WI38 (cell line): ENCODE measurements at regions not wholly inside any gene's neighbourhood (a gene's known extent, or its start where the extent isn't known, plus 50 kb on each side); places are given as distances from the start of the nearest gene placed in this dataset.

Experiments
- H3K4me3 ChIP-seq: 2 replicates; pipeline ENCODE4 v1.5.1; 2011; ENCODE audit warnings: low read depth, mild to moderate bottlenecking, control low read depth, low read length
- CTCF ChIP-seq: IDR thresholded peaks from 2 replicates; pipeline ENCODE4 v1.5.1; 2012; ENCODE audit warnings: low read depth, mild to moderate bottlenecking, control low read depth, low read length

GRCh38 chr16:79806757-79807156, 206.2 kb upstream of the MAF start:
- no peak overlapping the region for H3K4me3 ChIP-seq
- TF ChIP-seq CTCF = no peak

GRCh38 chr16:79805621-79806020, 205.1 kb upstream of the MAF start:
- no peak for TF ChIP-seq CTCF
- no peak overlapping the region for H3K4me3 ChIP-seq

- no peak overlapping the region for H3K4me3 ChIP-seq
- no peak for TF ChIP-seq CTCF
These were observed 201.1 kb upstream of the MAF start for GRCh38 chr16:79801646-79802045.

GRCh38 chr16:79800016-79800608, 199.6 kb upstream of the MAF start:
- no peak overlapping the region for H3K4me3 ChIP-seq
- TF ChIP-seq CTCF = no peak

- no peak overlapping the region for H3K4me3 ChIP-seq
- TF ChIP-seq CTCF = no peak
These were observed 198.0 kb upstream of the MAF start for GRCh38 chr16:79798416-79799053.

GRCh38 chr16:79797486-79797885, 196.9 kb upstream of the MAF start:
- no peak overlapping the region for H3K4me3 ChIP-seq
- TF ChIP-seq CTCF = no peak

- TF ChIP-seq CTCF = no peak
- H3K4me3 ChIP-seq = no peak overlapping the region
These were observed 195.0 kb upstream of the MAF start for GRCh38 chr16:79795556-79795955.
